HL-60 (cell line): ENCODE measurements at regions not wholly inside any gene's neighbourhood (a gene's known extent, or its start where the extent isn't known, plus 50 kb on each side); places are given as distances from the start of the nearest gene placed in this dataset.

Experiments
- POLR2AphosphoS5 ChIP-seq: IDR thresholded peaks from 2 replicates; pipeline ENCODE4 v1.6.1; 2012; ENCODE audit warnings: low read depth
- TF ChIP-seq, protein P1 (sequence below): IDR thresholded peaks from one replicate; pipeline ENCODE4 v1.5.1; 2011; ENCODE audit warnings: low read length, control low read depth, inconsistent platforms; ENCODE audit not compliant: insufficient read depth
- TF ChIP-seq, protein P2 (sequence below): IDR thresholded peaks from 2 replicates; pipeline ENCODE4 v1.6.1; 2012; ENCODE audit warnings: low read depth; ENCODE audit not compliant: insufficient replicate concordance

DNA sequence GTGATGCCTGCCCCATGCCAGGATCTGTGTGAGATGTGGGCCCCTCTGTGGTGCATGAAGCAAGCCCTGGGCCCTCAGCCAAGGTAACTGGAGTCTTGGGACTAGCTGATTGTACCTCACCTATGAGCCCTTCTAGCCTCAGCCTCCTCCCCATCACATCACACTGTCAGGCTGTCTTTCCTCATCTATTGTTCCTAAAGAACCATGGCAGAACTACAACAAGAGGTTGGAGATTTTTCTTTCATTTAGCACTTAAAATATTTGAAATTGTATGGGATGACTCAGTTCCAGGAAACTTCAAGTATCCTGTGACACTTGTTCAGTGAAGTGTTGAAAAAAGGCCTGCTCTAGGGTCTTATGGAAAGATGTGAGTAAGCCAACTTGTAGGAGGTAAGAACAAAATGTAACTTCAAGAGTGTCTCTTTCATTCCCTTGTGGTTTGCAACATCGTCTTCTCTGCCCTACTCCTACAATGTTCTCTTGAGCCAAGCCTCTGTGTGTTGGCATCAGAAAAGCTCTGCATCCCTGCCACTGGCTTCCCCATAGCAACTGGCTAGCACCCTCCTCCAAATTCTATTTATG, 58.7 kb upstream of the TIPARP start:
- TF ChIP-seq POLR2AphosphoS5: no peak
- TF ChIP-seq, protein P1, sequence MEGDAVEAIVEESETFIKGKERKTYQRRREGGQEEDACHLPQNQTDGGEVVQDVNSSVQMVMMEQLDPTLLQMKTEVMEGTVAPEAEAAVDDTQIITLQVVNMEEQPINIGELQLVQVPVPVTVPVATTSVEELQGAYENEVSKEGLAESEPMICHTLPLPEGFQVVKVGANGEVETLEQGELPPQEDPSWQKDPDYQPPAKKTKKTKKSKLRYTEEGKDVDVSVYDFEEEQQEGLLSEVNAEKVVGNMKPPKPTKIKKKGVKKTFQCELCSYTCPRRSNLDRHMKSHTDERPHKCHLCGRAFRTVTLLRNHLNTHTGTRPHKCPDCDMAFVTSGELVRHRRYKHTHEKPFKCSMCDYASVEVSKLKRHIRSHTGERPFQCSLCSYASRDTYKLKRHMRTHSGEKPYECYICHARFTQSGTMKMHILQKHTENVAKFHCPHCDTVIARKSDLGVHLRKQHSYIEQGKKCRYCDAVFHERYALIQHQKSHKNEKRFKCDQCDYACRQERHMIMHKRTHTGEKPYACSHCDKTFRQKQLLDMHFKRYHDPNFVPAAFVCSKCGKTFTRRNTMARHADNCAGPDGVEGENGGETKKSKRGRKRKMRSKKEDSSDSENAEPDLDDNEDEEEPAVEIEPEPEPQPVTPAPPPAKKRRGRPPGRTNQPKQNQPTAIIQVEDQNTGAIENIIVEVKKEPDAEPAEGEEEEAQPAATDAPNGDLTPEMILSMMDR: no peak
- TF ChIP-seq, protein P2, sequence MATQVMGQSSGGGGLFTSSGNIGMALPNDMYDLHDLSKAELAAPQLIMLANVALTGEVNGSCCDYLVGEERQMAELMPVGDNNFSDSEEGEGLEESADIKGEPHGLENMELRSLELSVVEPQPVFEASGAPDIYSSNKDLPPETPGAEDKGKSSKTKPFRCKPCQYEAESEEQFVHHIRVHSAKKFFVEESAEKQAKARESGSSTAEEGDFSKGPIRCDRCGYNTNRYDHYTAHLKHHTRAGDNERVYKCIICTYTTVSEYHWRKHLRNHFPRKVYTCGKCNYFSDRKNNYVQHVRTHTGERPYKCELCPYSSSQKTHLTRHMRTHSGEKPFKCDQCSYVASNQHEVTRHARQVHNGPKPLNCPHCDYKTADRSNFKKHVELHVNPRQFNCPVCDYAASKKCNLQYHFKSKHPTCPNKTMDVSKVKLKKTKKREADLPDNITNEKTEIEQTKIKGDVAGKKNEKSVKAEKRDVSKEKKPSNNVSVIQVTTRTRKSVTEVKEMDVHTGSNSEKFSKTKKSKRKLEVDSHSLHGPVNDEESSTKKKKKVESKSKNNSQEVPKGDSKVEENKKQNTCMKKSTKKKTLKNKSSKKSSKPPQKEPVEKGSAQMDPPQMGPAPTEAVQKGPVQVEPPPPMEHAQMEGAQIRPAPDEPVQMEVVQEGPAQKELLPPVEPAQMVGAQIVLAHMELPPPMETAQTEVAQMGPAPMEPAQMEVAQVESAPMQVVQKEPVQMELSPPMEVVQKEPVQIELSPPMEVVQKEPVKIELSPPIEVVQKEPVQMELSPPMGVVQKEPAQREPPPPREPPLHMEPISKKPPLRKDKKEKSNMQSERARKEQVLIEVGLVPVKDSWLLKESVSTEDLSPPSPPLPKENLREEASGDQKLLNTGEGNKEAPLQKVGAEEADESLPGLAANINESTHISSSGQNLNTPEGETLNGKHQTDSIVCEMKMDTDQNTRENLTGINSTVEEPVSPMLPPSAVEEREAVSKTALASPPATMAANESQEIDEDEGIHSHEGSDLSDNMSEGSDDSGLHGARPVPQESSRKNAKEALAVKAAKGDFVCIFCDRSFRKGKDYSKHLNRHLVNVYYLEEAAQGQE: no peak
